ENCODE measurements at regions not wholly inside any gene's neighbourhood (a gene's known extent, or its start where the extent isn't known, plus 50 kb on each side); places are given as distances from the start of the nearest gene placed in this dataset.
"Not testable (repeated sequence)": the region's sequence is repeated elsewhere in the genome, so short reads cannot be mapped to it uniquely, and the experiment has no call there.

GRCh38 chr9:65462476-65462875 lies 177.5 kb upstream of the FOXD4L5 start:
- not testable (repeated sequence) for H3K4me3 Mint-ChIP-seq; DNase-seq; ATAC-seq; H3K9me3 ChIP-seq (ENCODE audit: control insufficient read depth, low read length, poor library complexity, severe bottlenecking); H3K4me1 Mint-ChIP-seq; H3K36me3 Mint-ChIP-seq (ENCODE audit: low read depth); H3K27me3 Mint-ChIP-seq; H3K27ac Mint-ChIP-seq

GRCh38 chr9:65459756-65460320 lies 174.8 kb upstream of the FOXD4L5 start:
- H3K4me1 Mint-ChIP-seq: no peaks in the 10 kb centered on the region
- no peak overlapping the region for H3K4me3 Mint-ChIP-seq
- no peaks in the 10 kb centered on the region for H3K9me3 ChIP-seq (ENCODE audit: control insufficient read depth, low read length, poor library complexity, severe bottlenecking)
- H3K36me3 Mint-ChIP-seq (ENCODE audit: low read depth): no peaks in the 10 kb centered on the region
- DNase-seq (no peak), ATAC-seq (no peak)
- no peak overlapping the region for H3K27ac Mint-ChIP-seq
- no peaks in the 10 kb centered on the region for H3K27me3 Mint-ChIP-seq

GRCh38 chr9:65458992-65459391 lies 174.0 kb upstream of the FOXD4L5 start:
- H3K27ac Mint-ChIP-seq: no peak overlapping the region
- H3K9me3 ChIP-seq (ENCODE audit: control insufficient read depth, low read length, poor library complexity, severe bottlenecking): no peaks in the 10 kb centered on the region
- no peaks in the 10 kb centered on the region for H3K4me1 Mint-ChIP-seq

GRCh38 chr9:65458465-65458864 lies 173.5 kb upstream of the FOXD4L5 start:
- ATAC-seq (no peak), DNase-seq (no peak)

More at GRCh38 chr9:65458992-65459391, 174.0 kb upstream of the FOXD4L5 start:
- Mint-ChIP-seq H3K36me3 (ENCODE audit: low read depth) (no peaks in the 10 kb centered on the region), H3K27me3 (no peaks in the 10 kb centered on the region), H3K4me3 (no peak overlapping the region)
- ATAC-seq (no peak), DNase-seq (no peak)

DNA sequence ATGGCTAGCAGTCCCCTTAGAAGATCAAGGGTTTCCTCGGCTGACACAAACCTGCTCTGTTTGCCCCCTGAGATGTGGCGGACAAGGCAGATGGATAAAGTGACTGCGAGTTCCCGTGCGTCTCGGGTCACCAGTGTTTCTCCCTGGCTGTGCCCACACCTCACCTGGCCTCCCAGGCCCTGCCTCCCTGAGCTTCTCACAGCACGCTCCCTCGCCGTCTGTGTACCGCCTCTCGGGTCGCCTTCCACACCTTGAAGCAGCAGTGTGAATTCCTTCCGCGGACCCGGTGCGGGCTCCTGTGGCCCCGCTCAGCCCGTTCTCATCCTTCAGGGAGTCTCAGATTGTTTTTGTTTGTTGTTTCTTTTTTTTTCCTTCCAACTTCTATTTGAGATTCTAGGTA lies 172.0 kb upstream of the FOXD4L5 start:
- not testable (repeated sequence) for H3K4me1 Mint-ChIP-seq; DNase-seq; ATAC-seq; H3K4me3 Mint-ChIP-seq; H3K9me3 ChIP-seq (ENCODE audit: control insufficient read depth, low read length, poor library complexity, severe bottlenecking); H3K36me3 Mint-ChIP-seq (ENCODE audit: low read depth); H3K27me3 Mint-ChIP-seq; H3K27ac Mint-ChIP-seq

More at GRCh38 chr9:65458465-65458864, 173.5 kb upstream of the FOXD4L5 start:
- H3K9me3 ChIP-seq (ENCODE audit: control insufficient read depth, low read length, poor library complexity, severe bottlenecking): no peaks in the 10 kb centered on the region
- Mint-ChIP-seq H3K27me3 (no peaks in the 10 kb centered on the region), H3K4me1 (no peaks in the 10 kb centered on the region), H3K36me3 (ENCODE audit: low read depth) (no peaks in the 10 kb centered on the region), H3K27ac (no peak overlapping the region), H3K4me3 (no peak overlapping the region)

DNA sequence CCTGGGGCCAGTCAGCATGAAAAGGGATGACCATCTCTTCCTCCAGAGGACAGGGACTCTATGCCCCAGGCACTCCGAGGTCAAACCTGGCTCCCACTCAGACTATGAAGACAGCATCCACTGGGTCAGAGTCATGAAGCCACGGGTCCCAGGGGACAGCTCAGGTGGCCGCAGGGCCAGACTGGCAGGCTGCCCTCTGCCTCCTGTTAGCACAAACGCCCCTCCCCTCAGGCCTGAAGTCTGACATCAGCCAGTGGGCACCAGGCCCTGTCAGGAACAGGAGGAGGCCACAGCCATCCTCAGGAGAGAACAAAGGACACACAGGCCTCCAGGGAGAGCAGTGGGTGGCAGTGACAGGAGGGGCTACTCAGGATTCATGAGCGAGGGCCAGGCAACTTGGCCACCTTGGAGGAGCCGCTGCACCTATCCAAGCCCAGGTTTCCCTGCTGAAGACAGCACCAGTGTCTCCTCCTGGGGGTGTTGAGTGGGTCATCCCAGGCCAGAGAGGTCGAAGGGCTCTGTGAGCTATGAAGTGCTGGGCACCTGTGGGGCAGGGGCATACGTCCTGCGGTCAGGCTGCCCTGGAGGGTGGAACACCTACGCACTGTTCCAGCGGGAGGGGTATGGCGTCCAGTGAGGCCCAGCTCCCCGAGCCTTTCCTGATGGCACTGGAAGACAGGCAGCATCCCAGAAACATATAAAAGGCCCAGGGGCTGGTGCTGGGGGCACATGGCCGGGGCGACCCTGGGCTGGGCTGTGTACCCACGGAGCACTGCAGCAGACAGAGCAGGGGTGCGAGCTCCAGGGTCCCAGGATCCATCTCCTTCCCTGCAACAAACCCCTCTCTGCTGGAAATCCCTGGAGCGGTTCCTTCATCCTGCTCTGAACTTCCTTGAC lies 171.0 kb upstream of the FOXD4L5 start:
- H3K36me3 Mint-ChIP-seq (ENCODE audit: low read depth); ATAC-seq; DNase-seq; H3K27me3 Mint-ChIP-seq; H3K4me3 Mint-ChIP-seq; H3K27ac Mint-ChIP-seq; H3K4me1 Mint-ChIP-seq; H3K9me3 ChIP-seq (ENCODE audit: control insufficient read depth, low read length, poor library complexity, severe bottlenecking): not testable (repeated sequence)

DNA sequence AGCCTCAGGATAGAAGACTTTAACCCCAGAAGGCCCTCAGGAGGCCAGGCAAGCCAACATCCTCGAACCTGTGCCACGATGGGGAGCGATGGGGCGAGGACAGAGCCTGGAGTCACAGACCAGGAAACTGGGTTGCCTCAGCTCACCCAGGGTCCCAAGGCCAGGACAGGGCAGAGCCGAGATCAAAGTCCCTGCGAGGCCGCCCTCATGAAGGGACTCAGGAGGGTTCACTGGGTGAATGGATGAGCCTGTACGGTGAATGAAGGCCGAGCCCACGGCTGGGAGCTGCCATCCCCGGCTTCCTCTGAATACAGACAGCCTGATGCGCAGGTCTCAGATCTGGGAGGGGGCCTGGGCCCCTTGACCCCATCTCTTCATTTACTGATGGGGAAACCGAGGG lies 170.1 kb upstream of the FOXD4L5 start:
- H3K9me3 ChIP-seq (ENCODE audit: control insufficient read depth, low read length, poor library complexity, severe bottlenecking); H3K4me3 Mint-ChIP-seq; H3K4me1 Mint-ChIP-seq; H3K27ac Mint-ChIP-seq; H3K27me3 Mint-ChIP-seq; DNase-seq; H3K36me3 Mint-ChIP-seq (ENCODE audit: low read depth); ATAC-seq: not testable (repeated sequence)

GRCh38 chr9:65454666-65455065 lies 169.7 kb upstream of the FOXD4L5 start:
- H3K4me1 Mint-ChIP-seq; H3K36me3 Mint-ChIP-seq (ENCODE audit: low read depth); ATAC-seq; DNase-seq; H3K4me3 Mint-ChIP-seq; H3K27me3 Mint-ChIP-seq; H3K9me3 ChIP-seq (ENCODE audit: control insufficient read depth, low read length, poor library complexity, severe bottlenecking); H3K27ac Mint-ChIP-seq: not testable (repeated sequence)

DNA sequence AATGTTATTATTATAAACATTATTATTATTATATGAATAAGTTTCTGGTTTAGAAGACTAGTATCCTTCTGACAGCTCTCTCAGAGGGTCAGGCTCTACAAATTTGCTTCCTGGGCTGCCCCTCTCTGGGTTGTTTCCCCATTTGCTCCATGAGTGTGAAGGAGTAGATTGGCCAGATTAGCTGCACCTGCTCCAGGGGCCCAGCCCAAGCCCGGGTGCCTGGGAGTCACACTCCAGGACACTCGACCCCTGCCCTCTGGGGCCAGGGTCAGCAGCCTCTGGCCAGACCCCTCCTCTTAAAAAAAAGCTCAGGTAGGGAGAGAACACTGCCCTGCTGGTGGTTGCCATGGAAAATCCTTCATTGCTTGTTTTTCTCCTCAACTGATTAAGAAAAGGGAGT lies 169.0 kb upstream of the FOXD4L5 start:
- H3K9me3 ChIP-seq (ENCODE audit: control insufficient read depth, low read length, poor library complexity, severe bottlenecking); H3K4me3 Mint-ChIP-seq; DNase-seq; ATAC-seq; H3K4me1 Mint-ChIP-seq; H3K27ac Mint-ChIP-seq; H3K36me3 Mint-ChIP-seq (ENCODE audit: low read depth); H3K27me3 Mint-ChIP-seq: not testable (repeated sequence)

- H3K4me3 Mint-ChIP-seq; H3K9me3 ChIP-seq (ENCODE audit: control insufficient read depth, low read length, poor library complexity, severe bottlenecking); H3K27ac Mint-ChIP-seq; ATAC-seq; H3K36me3 Mint-ChIP-seq (ENCODE audit: low read depth); H3K4me1 Mint-ChIP-seq; H3K27me3 Mint-ChIP-seq; DNase-seq: not testable (repeated sequence)
These were observed 165.0 kb upstream of the FOXD4L5 start for GRCh38 chr9:65449886-65450610.

GRCh38 chr9:65449423-65449822 lies 164.4 kb upstream of the FOXD4L5 start:
- H3K27me3 Mint-ChIP-seq: no peaks in the 10 kb centered on the region
- no peaks in the 10 kb centered on the region for H3K9me3 ChIP-seq (ENCODE audit: control insufficient read depth, low read length, poor library complexity, severe bottlenecking)
- H3K4me1 Mint-ChIP-seq: no peaks in the 10 kb centered on the region
- ATAC-seq (no peak), DNase-seq (no peak)
- H3K27ac Mint-ChIP-seq: no peak overlapping the region
- H3K4me3 Mint-ChIP-seq: no peak overlapping the region
- no peaks in the 10 kb centered on the region for H3K36me3 Mint-ChIP-seq (ENCODE audit: low read depth)

DNA sequence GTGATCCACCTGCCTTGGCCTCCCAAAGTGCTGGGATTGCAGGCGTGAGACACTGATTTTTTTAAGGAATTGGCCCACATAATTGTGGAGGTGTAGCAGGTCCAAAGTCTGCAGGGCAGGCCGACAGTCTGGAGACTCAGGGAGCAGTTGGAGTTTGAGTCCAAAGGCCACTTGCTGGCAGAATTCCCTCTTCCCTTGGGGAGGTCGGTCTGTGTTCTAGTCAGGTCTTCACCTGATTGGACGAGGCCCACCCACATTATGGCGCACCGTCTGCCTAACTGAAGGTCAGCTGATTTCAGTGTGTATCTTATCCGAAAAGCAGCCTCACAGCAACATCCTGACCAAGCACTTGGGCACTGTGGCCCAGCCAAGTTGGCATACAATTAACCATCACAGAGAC lies 162.1 kb upstream of the FOXD4L5 start:
- H3K27ac Mint-ChIP-seq; DNase-seq; H3K4me3 Mint-ChIP-seq; H3K4me1 Mint-ChIP-seq; ATAC-seq; H3K27me3 Mint-ChIP-seq; H3K9me3 ChIP-seq (ENCODE audit: control insufficient read depth, low read length, poor library complexity, severe bottlenecking); H3K36me3 Mint-ChIP-seq (ENCODE audit: low read depth): not testable (repeated sequence)

DNA sequence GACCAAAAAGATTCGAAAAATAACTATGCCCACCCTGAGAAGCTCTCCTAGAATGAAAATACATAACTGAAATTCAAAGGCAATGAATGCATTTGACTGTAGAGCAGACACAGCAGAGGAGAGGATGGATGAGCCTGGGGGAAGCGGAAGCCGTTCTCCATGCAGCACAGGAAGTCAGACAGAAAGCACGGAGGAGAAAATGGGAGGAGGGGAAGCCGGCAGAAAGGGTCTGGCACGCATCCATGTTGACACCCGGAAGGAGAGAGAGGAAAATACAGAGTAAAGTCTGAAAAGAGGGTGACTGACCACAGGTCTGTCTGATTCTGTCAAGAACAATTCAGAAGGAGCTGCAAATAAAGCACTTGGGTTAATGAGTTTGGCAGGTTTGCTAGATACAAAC lies 161.0 kb upstream of the FOXD4L5 start:
- H3K4me3 Mint-ChIP-seq; H3K4me1 Mint-ChIP-seq; H3K36me3 Mint-ChIP-seq (ENCODE audit: low read depth); ATAC-seq; H3K9me3 ChIP-seq (ENCODE audit: control insufficient read depth, low read length, poor library complexity, severe bottlenecking); H3K27ac Mint-ChIP-seq; DNase-seq; H3K27me3 Mint-ChIP-seq: not testable (repeated sequence)

Measured in T-helper 17 cell (primary cell).